Osteocyte (in vitro differentiated cells): ENCODE measurements at regions not wholly inside any gene's neighbourhood (a gene's known extent, or its start where the extent isn't known, plus 50 kb on each side); places are given as distances from the start of the nearest gene placed in this dataset.
"Not testable (repeated sequence)": the region's sequence is repeated elsewhere in the genome, so short reads cannot be mapped to it uniquely, and the experiment has no call there.

Experiments used
- DNase-seq: peaks from one replicate; pipeline ENCODE4 v3.0.0; 2021; ENCODE audit warnings: mixed read lengths; ENCODE audit not compliant: unreplicated experiment; ENCODE audit errors: extremely low spot score
- H3K27ac Mint-ChIP-seq: one replicate; pipeline ENCODE4 v1.8.0; 2021; ENCODE audit warnings: mild to moderate bottlenecking, mixed read lengths; ENCODE audit not compliant: unreplicated experiment
- H3K27me3 Mint-ChIP-seq: one replicate; pipeline ENCODE4 v1.8.0; 2021; ENCODE audit warnings: mixed read lengths; ENCODE audit not compliant: unreplicated experiment
- H3K36me3 Mint-ChIP-seq: one replicate; pipeline ENCODE4 v1.8.0; 2021; ENCODE audit warnings: mixed read lengths; ENCODE audit not compliant: unreplicated experiment
- H3K4me1 Mint-ChIP-seq: one replicate; pipeline ENCODE4 v1.8.0; 2021; ENCODE audit warnings: mixed read lengths; ENCODE audit not compliant: unreplicated experiment
- H3K4me3 Mint-ChIP-seq: one replicate; pipeline ENCODE4 v1.8.0; 2021; ENCODE audit warnings: mild to moderate bottlenecking, moderate library complexity, mixed read lengths; ENCODE audit not compliant: unreplicated experiment
- H3K9me3 Mint-ChIP-seq: one replicate; pipeline ENCODE4 v1.8.0; 2021; ENCODE audit warnings: mixed read lengths; ENCODE audit not compliant: unreplicated experiment
- CTCF ChIP-seq: fragments of 200-600 bp; sonication (generic); IDR thresholded peaks from 2 replicates; pipeline ENCODE4 v1.5.0; 2021; ENCODE audit warnings: antibody characterized with exemption, mild to moderate bottlenecking, moderate library complexity

- TF ChIP-seq CTCF: no peak
- Mint-ChIP-seq H3K27me3 (peaks cover 11% of the 10 kb centered on the region), H3K4me3 (no peak overlapping the region), H3K9me3 (no peaks in the 10 kb centered on the region), H3K27ac (no peak overlapping the region), H3K36me3 (no peaks in the 10 kb centered on the region), H3K4me1 (no peaks in the 10 kb centered on the region)
- no peak for DNase-seq
These were observed 104.1 kb downstream of the DDX1 start for GRCh38 chr2:15695582-15696330.

- not testable (repeated sequence) for DNase-seq, H3K27ac Mint-ChIP-seq
These were observed 105.0 kb downstream of the DDX1 start for GRCh38 chr2:15696606-15697170.

GRCh38 chr2:15700131-15700530 is 108.5 kb downstream of the DDX1 start:
- Mint-ChIP-seq H3K9me3 (no peaks in the 10 kb centered on the region), H3K4me3 (no peak overlapping the region), H3K27ac (no peak overlapping the region), H3K36me3 (no peaks in the 10 kb centered on the region), H3K4me1 (peaks cover 12% of the 10 kb centered on the region), H3K27me3 (no peaks in the 10 kb centered on the region)
- TF ChIP-seq CTCF: no peak
- DNase-seq: no peak

More at GRCh38 chr2:15696606-15697170, 105.0 kb downstream of the DDX1 start:
- H3K4me1 Mint-ChIP-seq, H3K36me3 Mint-ChIP-seq, H3K9me3 Mint-ChIP-seq, H3K4me3 Mint-ChIP-seq: not testable (repeated sequence)
- peaks cover 11% of the 10 kb centered on the region for H3K27me3 Mint-ChIP-seq

GRCh38 chr2:15700599-15701340 is 109.1 kb downstream of the DDX1 start:
- H3K4me1 Mint-ChIP-seq: peaks cover 12% of the 10 kb centered on the region
- no peaks in the 10 kb centered on the region for H3K9me3 Mint-ChIP-seq
- no peak overlapping the region for H3K27ac Mint-ChIP-seq
- H3K36me3 Mint-ChIP-seq: no peaks in the 10 kb centered on the region
- no peak overlapping the region for H3K4me3 Mint-ChIP-seq
- H3K27me3 Mint-ChIP-seq: no peaks in the 10 kb centered on the region
- DNase-seq: no peak
- no peak for TF ChIP-seq CTCF

GRCh38 chr2:15701341-15701907 is 109.8 kb downstream of the DDX1 start:
- no peaks in the 10 kb centered on the region for H3K36me3 Mint-ChIP-seq
- no peak overlapping the region for H3K27ac Mint-ChIP-seq
- no peaks in the 10 kb centered on the region for H3K27me3 Mint-ChIP-seq
- H3K4me3 Mint-ChIP-seq: no peak overlapping the region
- no peaks in the 10 kb centered on the region for H3K9me3 Mint-ChIP-seq
- peaks cover 12% of the 10 kb centered on the region for H3K4me1 Mint-ChIP-seq
- no peak for DNase-seq
- no peak for TF ChIP-seq CTCF
